ENCODE measurements at regions not wholly inside any gene's neighbourhood (a gene's known extent, or its start where the extent isn't known, plus 50 kb on each side); places are given as distances from the start of the nearest gene placed in this dataset.
A peak's percentile ranks its signal among the peaks of the same experiment; 100 is the strongest.
"Not testable (repeated sequence)": the region's sequence is repeated elsewhere in the genome, so short reads cannot be mapped to it uniquely, and the experiment has no call there.

DNA sequence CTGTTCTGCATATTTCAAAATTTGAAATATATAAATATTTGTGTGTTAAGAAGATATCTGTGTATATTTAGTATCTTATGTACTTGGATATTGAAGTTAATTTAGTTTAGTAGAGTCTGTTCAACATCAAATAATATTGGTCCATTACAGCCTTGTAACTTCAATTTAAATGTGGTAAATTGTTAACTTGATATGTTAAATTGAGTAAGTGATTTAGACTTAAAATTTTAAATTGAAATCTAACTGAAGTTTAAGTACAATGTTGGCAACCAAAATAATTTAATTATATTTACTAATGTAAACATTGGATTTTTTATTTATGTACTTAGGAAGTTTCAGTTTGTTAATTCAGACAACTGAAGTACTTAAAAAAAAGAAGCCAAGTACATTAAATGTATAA lies 343.9 kb upstream of the DNAJC19 start:
- no peaks in the 10 kb centered on the region for H3K4me1 Mint-ChIP-seq (ENCODE audit: low read depth)
- ChIA-PET CTCF (no interaction called here), POLR2A (no interaction called here)
- H3K9me3 Mint-ChIP-seq (ENCODE audit: insufficient read depth) = no peaks in the 10 kb centered on the region
- H3K36me3 Mint-ChIP-seq (ENCODE audit: low read depth) = no peaks in the 10 kb centered on the region
- no peak overlapping the region for H3K4me3 Mint-ChIP-seq
- DNase-seq (no peak), ATAC-seq (no peak)
- H3K27ac Mint-ChIP-seq = no peak overlapping the region
- no peaks in the 10 kb centered on the region for H3K27me3 Mint-ChIP-seq (ENCODE audit: low read depth)

DNA sequence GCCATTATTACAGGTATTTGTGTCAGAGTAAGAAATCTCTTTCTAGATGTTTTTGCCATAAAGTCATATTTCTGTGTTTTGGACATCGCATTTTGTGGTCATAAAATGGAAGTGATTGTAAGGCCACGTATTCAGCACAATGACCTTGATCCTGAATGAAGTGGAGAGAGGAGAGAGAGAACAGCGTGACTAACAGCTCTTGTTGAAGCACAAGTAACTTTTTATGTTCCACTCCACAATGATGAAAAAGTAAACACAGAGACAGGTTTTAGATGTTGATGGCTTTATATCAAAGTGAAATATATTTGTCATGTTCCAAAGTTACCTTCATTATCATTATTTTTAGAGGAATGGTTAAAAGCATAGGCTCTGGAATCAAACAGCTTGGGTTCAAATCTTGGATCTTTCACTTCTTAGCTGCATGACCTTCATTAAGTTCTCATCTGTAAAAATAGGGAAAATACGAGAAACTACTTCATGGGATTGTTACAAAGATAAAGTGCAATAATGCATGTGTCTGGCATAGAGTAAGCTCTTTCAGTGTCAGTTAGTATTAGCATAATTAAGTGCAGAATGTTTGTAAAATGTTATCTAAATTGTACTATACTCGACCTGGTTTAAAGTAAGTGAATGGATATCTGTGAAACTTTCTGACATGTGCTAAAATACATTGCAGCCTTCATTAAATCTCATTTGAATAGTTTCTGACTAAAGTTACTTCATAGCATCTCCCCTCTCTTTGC lies 341.5 kb upstream of the DNAJC19 start:
- ChIA-PET POLR2A (no interaction called here), CTCF (no interaction called here)
- H3K36me3 Mint-ChIP-seq (ENCODE audit: low read depth) = no peaks in the 10 kb centered on the region
- ATAC-seq = no peak
- no peak overlapping the region for H3K4me3 Mint-ChIP-seq
- H3K4me1 Mint-ChIP-seq (ENCODE audit: low read depth) = no peaks in the 10 kb centered on the region
- H3K27me3 Mint-ChIP-seq (ENCODE audit: low read depth) = no peaks in the 10 kb centered on the region
- H3K9me3 Mint-ChIP-seq (ENCODE audit: insufficient read depth) = no peaks in the 10 kb centered on the region
- no peak for DNase-seq
- H3K27ac Mint-ChIP-seq = no peak overlapping the region

DNA sequence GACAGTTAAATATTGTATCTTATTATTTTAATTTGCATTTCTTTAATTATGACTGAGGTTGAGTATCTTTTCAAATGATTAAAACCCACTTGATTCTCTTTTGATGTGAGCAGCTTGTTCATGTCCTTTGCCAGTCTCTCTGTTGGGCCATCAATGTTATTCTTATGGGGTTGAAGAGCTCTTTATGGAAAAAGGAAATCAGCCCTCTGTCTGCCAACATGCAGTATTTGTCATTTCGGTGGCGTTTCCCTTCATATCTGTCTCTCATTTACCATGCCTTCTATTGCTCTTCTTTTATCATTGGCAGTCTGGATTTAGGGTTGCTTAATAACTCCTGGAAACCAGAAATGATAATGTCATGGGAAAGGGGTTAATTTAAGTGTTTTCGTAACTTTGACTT lies 340.7 kb upstream of the DNAJC19 start:
- no peaks in the 10 kb centered on the region for H3K36me3 Mint-ChIP-seq (ENCODE audit: low read depth)
- no peak overlapping the region for H3K4me3 Mint-ChIP-seq
- CTCF ChIA-PET = no interaction called here
- no peaks in the 10 kb centered on the region for H3K27me3 Mint-ChIP-seq (ENCODE audit: low read depth)
- no peak overlapping the region for H3K27ac Mint-ChIP-seq
- no peaks in the 10 kb centered on the region for H3K9me3 Mint-ChIP-seq (ENCODE audit: insufficient read depth)
- DNase-seq (no peak), ATAC-seq (no peak)
- no peaks in the 10 kb centered on the region for H3K4me1 Mint-ChIP-seq (ENCODE audit: low read depth)
- POLR2A ChIA-PET = no interaction called here

DNA sequence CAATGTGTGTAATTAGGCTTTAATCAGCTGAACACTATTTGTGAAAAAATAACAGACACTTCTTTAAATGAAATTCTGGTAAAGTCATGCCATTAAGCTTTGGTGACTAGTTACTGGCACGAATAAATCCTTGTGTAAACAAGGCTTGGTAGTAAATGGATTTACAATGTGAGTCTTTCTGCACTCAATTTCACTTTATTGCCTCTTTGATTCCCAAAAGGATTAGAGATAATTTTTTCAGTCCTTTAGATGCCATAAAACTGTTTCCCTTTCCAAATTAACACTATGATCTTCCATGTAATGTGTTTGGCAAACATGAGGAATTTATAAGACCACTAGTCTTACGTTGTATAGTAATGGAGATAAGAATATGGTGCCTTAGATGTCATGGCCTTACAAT lies 339.5 kb upstream of the DNAJC19 start:
- ChIA-PET POLR2A (no interaction called here), CTCF (no interaction called here)
- Mint-ChIP-seq H3K9me3 (ENCODE audit: insufficient read depth) (no peaks in the 10 kb centered on the region), H3K27ac (no peak overlapping the region), H3K36me3 (ENCODE audit: low read depth) (no peaks in the 10 kb centered on the region), H3K27me3 (ENCODE audit: low read depth) (no peaks in the 10 kb centered on the region), H3K4me1 (ENCODE audit: low read depth) (no peaks in the 10 kb centered on the region), H3K4me3 (no peak overlapping the region)
- no peak for DNase-seq
- no peak for ATAC-seq

DNA sequence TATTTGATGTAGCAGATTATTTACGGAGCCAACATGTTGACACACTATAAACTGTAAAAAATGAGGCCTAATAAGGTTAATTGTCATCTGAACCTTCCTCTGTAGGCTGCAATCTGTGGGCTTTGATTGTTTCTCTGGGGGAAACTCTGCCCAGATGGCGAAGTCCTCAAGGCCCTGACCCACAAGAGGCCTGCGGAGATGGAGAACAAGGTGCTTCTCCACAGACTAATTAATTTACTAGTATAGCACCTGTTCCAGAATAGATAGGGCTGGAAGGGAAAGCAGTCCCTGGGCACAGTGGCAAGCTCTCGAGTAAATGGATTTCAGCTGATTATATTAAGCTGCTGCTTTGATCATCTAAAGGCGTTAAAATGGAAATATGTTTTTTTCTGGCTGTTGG lies 338.8 kb upstream of the DNAJC19 start:
- Mint-ChIP-seq H3K27me3 (ENCODE audit: low read depth) (no peaks in the 10 kb centered on the region), H3K27ac (no peak overlapping the region), H3K9me3 (ENCODE audit: insufficient read depth) (no peaks in the 10 kb centered on the region), H3K4me3 (no peak overlapping the region), H3K36me3 (ENCODE audit: low read depth) (no peaks in the 10 kb centered on the region), H3K4me1 (ENCODE audit: low read depth) (no peaks in the 10 kb centered on the region)
- CTCF ChIA-PET = no interaction called here
- no peak for ATAC-seq
- POLR2A ChIA-PET = no interaction called here
- no peak for DNase-seq

DNA sequence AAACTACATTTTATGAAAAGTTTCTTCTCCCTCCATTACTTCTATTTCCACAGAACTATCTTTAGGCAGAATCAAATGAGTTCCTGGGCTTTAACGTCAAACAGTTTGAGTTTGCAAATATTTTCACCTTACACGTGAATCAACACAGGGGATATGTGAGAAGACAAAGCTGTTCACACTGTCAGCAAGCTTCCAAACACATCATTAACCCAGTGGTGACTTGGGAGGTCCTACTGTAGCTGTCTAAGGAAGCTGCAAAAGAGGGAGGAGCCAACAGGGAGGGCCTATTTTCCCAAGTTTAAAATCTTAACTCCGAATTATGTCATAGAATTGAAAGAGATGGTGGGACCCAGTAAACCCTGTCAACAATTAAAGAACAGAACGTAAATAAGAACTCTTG lies 337.8 kb upstream of the DNAJC19 start:
- ChIA-PET POLR2A (no interaction called here), CTCF (interaction anchor here (0.8 to 1.5 kb wide), 4 partner anchors 10 to 373 kb away, joined by 3 to 11 read pairs (median 4); no protein-coding TSS in a partner anchor)
- no peak overlapping the region for H3K4me3 Mint-ChIP-seq
- DNase-seq (no peak), ATAC-seq (no peak)
- H3K27ac Mint-ChIP-seq = no peak overlapping the region
- no peaks in the 10 kb centered on the region for H3K36me3 Mint-ChIP-seq (ENCODE audit: low read depth)
- H3K9me3 Mint-ChIP-seq (ENCODE audit: insufficient read depth) = no peaks in the 10 kb centered on the region
- no peaks in the 10 kb centered on the region for H3K27me3 Mint-ChIP-seq (ENCODE audit: low read depth)
- H3K4me1 Mint-ChIP-seq (ENCODE audit: low read depth) = no peaks in the 10 kb centered on the region

DNA sequence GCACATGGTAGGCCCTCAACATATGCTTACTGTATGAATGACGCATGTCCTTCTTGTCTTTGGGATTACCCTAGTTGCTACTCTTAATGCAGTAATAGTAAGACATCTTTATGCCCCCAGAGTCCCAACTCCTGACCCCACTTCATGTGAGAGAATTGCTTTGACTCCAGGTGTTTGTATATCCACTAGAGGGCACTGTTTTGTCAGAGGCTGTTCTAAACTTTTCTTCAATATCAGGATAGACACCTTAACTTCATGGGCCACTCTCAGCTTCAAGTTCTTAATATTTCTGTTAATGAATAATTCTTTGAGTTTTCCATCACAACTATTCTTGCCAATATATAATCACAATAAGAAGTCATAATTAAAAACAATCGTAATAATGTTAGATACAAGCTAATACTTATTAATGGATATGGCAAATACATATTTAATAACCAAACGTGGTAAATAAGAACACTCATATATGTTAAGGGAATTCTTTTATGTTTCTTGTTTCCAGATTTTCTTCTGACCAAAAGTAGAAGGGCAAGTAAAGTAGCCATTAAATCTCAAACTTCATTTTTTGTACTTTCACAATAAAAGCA lies 337.2 kb upstream of the DNAJC19 start:
- ChIA-PET CTCF (interaction anchor here (0.6 to 1.5 kb wide), 6 partner anchors 9 to 374 kb away, joined by 3 to 11 read pairs (median 3); no protein-coding TSS in a partner anchor), POLR2A (no interaction called here)
- Mint-ChIP-seq H3K4me1 (ENCODE audit: low read depth) (no peaks in the 10 kb centered on the region), H3K27ac (no peak overlapping the region), H3K27me3 (ENCODE audit: low read depth) (no peaks in the 10 kb centered on the region), H3K9me3 (ENCODE audit: insufficient read depth) (no peaks in the 10 kb centered on the region), H3K4me3 (no peak overlapping the region), H3K36me3 (ENCODE audit: low read depth) (no peaks in the 10 kb centered on the region)
- ATAC-seq (no peak), DNase-seq (peak; percentile 21)

DNA sequence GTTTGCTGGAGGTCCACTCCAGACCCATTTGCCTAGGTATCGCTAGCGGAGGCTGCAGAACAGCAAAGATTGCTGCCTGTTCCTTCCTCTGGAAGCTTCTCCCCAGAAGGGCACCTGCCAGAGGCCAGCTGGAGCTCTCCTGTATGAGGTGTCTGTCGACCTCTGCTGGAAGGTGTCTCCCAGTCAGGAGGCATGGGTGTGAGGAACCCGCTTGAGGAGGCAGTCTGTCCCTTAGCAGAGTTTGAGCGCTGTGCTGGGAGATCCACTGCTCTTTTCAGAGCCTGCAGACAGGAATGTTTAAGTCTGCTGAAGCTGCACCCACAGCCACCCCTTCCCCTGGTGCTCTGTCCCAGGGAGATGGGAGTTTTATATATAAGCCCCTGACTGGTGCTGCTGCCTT lies 335.0 kb upstream of the DNAJC19 start:
- H3K27ac Mint-ChIP-seq; H3K4me1 Mint-ChIP-seq (ENCODE audit: low read depth); H3K4me3 Mint-ChIP-seq; ATAC-seq; H3K27me3 Mint-ChIP-seq (ENCODE audit: low read depth); H3K9me3 Mint-ChIP-seq (ENCODE audit: insufficient read depth); H3K36me3 Mint-ChIP-seq (ENCODE audit: low read depth); POLR2A ChIA-PET; DNase-seq; CTCF ChIA-PET: not testable (repeated sequence)

DNA sequence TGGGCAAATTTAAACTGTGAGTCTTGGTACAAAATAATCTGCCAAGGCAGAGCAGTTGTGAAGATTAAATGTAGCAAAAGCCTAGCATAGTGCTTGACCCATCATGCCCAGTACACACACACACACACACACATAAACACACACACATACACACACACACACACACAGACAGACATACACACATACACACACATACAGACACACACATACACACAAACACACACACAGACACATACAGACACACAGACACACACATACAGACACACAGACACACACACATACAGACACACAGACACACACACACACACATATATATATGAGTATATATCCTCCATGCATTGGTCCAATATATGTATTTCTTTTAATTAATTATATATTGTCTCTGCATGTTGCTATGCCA lies 328.8 kb upstream of the DNAJC19 start:
- Mint-ChIP-seq H3K4me1 (ENCODE audit: low read depth) (no peaks in the 10 kb centered on the region), H3K4me3 (no peak overlapping the region), H3K27ac (no peak overlapping the region), H3K36me3 (ENCODE audit: low read depth) (no peaks in the 10 kb centered on the region), H3K9me3 (ENCODE audit: insufficient read depth) (no peaks in the 10 kb centered on the region), H3K27me3 (ENCODE audit: low read depth) (no peaks in the 10 kb centered on the region)
- ChIA-PET CTCF (no interaction called here), POLR2A (no interaction called here)
- ATAC-seq (no peak), DNase-seq (no peak)

DNA sequence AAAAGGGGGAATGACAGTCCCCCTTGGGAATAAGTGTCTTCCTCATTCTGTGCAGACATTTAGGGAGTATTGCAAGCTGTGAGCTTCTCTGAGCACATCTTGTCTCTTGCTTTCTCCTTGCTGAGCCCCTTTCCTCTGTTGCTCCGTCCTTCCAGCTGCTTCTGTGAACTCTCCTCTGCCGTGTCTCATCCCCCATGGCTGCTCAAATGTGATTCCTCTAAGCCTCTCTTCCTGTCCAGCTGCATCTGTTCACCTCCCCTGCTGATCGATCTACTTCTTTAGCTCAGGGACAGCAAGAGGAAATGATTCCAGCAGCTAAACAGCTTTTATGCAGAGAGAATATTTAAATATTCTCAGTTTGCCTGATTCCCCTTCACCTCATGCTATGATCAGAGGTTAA lies 328.0 kb upstream of the DNAJC19 start:
- no peaks in the 10 kb centered on the region for H3K4me1 Mint-ChIP-seq (ENCODE audit: low read depth)
- H3K36me3 Mint-ChIP-seq (ENCODE audit: low read depth) = no peaks in the 10 kb centered on the region
- H3K27me3 Mint-ChIP-seq (ENCODE audit: low read depth) = no peaks in the 10 kb centered on the region
- ChIA-PET POLR2A (no interaction called here), CTCF (interaction anchor here (1.0 kb wide), 1 partner anchor 10 kb away, joined by 3 read pairs; no protein-coding TSS in a partner anchor)
- DNase-seq = no peak
- H3K4me3 Mint-ChIP-seq = no peak overlapping the region
- H3K27ac Mint-ChIP-seq = no peak overlapping the region
- no peak for ATAC-seq
- H3K9me3 Mint-ChIP-seq (ENCODE audit: insufficient read depth) = no peaks in the 10 kb centered on the region

DNA sequence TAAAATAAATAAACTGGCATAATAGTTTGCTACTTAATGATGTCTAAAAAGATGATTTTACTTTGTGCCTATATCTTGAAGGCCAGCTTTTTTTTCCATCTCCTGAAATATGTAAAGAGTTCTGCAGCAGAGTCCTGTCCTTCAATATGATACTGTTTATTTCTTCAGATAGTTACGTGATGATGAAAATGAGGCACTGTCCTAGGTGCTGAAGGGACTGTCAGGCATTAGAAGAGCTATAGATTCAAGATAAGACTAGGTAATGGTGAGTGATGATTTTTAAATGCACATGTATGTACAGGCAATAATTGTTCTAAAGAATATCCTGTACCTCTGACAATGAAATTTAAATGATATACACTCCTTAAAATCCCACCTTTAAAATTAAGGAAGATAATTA lies 326.9 kb upstream of the DNAJC19 start:
- ChIA-PET CTCF (interaction anchor here (1.3 kb wide), 1 partner anchor 10 kb away, joined by 4 read pairs; no protein-coding TSS in a partner anchor), POLR2A (no interaction called here)
- H3K36me3 Mint-ChIP-seq (ENCODE audit: low read depth) = no peaks in the 10 kb centered on the region
- ATAC-seq (no peak), DNase-seq (no peak)
- H3K9me3 Mint-ChIP-seq (ENCODE audit: insufficient read depth) = no peaks in the 10 kb centered on the region
- H3K4me3 Mint-ChIP-seq = no peak overlapping the region
- H3K4me1 Mint-ChIP-seq (ENCODE audit: low read depth) = no peaks in the 10 kb centered on the region
- H3K27me3 Mint-ChIP-seq (ENCODE audit: low read depth) = no peaks in the 10 kb centered on the region
- no peak overlapping the region for H3K27ac Mint-ChIP-seq

DNA sequence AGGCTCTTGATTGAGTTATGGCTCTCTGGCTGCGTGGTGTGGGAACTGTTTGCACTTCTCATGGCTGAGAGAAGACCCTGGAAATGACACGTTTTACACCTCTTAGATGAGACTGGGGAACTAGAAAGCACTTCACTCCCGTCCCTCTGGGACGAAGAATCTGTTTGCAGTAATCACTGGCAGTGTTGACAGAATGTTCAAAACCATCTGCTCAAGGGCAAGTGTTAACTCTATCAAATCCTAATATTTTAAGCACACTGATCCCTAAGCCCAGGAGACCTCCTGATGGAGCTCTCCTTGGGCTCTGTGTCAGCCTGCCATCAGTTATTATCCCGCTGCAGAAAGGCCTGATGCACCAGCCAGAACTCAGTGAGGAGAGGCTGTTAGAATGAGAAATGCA lies 323.8 kb upstream of the DNAJC19 start:
- POLR2A ChIA-PET = no interaction called here
- no peak for ATAC-seq
- no peaks in the 10 kb centered on the region for H3K9me3 Mint-ChIP-seq (ENCODE audit: insufficient read depth)
- H3K4me1 Mint-ChIP-seq (ENCODE audit: low read depth) = no peaks in the 10 kb centered on the region
- no peak overlapping the region for H3K27ac Mint-ChIP-seq
- CTCF ChIA-PET = no interaction called here
- no peaks in the 10 kb centered on the region for H3K27me3 Mint-ChIP-seq (ENCODE audit: low read depth)
- H3K4me3 Mint-ChIP-seq = no peak overlapping the region
- H3K36me3 Mint-ChIP-seq (ENCODE audit: low read depth) = no peaks in the 10 kb centered on the region
- DNase-seq = no peak

DNA sequence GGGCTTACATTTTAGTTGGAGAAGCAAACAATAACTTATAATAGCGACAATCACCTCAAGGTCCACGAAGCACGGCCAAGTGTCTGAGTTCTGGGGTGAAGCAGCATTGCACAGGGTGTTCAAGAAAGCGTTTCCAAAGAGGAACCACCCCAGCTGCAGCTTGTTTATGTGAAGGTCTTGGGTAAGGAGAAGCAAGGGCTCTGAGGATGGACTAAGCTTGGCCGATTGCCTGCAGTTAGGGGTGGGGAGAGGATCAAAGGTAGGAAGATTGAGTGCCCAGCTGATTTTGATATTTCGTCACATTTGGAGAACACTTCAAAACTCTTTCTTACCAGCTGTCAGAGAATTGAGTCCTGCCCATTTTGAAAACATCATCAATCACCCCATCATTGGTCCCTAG lies 321.6 kb upstream of the DNAJC19 start:
- H3K9me3 Mint-ChIP-seq (ENCODE audit: insufficient read depth) = no peaks in the 10 kb centered on the region
- no peaks in the 10 kb centered on the region for H3K36me3 Mint-ChIP-seq (ENCODE audit: low read depth)
- ATAC-seq = no peak
- ChIA-PET CTCF (interaction anchor here (1.0 to 1.1 kb wide), 2 partner anchors 15 to 16 kb away, joined by 3 read pairs; no protein-coding TSS in a partner anchor), POLR2A (no interaction called here)
- no peak overlapping the region for H3K27ac Mint-ChIP-seq
- no peak overlapping the region for H3K4me3 Mint-ChIP-seq
- no peaks in the 10 kb centered on the region for H3K4me1 Mint-ChIP-seq (ENCODE audit: low read depth)
- H3K27me3 Mint-ChIP-seq (ENCODE audit: low read depth) = no peaks in the 10 kb centered on the region
- no peak for DNase-seq

Data from activated CD8-positive, alpha-beta T cell treated with anti-CD3 and anti-CD28 coated beads, Interleukin-2, amount 10 ng/mL, durations not matched to agents 7 days and 5 days (primary cell).